Keratinocyte (primary cell): ENCODE measurements at regions not wholly inside any gene's neighbourhood (a gene's known extent, or its start where the extent isn't known, plus 50 kb on each side); places are given as distances from the start of the nearest gene placed in this dataset.

ENCODE experiments used
- DNase-seq: peaks from one replicate; pipeline ENCODE4 v3.0.0-alpha.2; 2011; ENCODE audit warnings: low read depth, missing footprints, low spot score
- FAIRE-seq: peaks from 2 replicates; lab custom pipeline; 2011; peaks lifted over from hg19 to GRCh38; lab: Jason Lieb, UNC
- H2AFZ ChIP-seq: 2 replicates; pipeline ENCODE4 v1.6.0; 2012; ENCODE audit warnings: low read length, control low read depth, inconsistent platforms; ENCODE audit not compliant: control insufficient read depth
- H3K27ac ChIP-seq: 2 replicates; pipeline ENCODE4 v1.5.1; 2011; ENCODE audit warnings: low read length; ENCODE audit not compliant: control insufficient read depth, insufficient read depth
- H3K27me3 ChIP-seq: 3 replicates; pipeline ENCODE4 v1.6.0; 2011; ENCODE audit warnings: low read length; ENCODE audit not compliant: control insufficient read depth, insufficient read depth; ENCODE audit errors: extremely low read depth
- H3K36me3 ChIP-seq, 2 experiments: 2 replicates in 1 of 2; 3 replicates in 1 of 2; pipeline ENCODE4 v1.5.1; 2011; ENCODE audit warnings: low read length in 2 of 2, mild to moderate bottlenecking in 1 of 2; ENCODE audit not compliant: control insufficient read depth in 2 of 2, insufficient read depth in 2 of 2; ENCODE audit errors: extremely low read depth in 1 of 2
- H3K4me1 ChIP-seq: 3 replicates; pipeline ENCODE4 v1.5.1; 2011; ENCODE audit warnings: low read length; ENCODE audit not compliant: control insufficient read depth, insufficient read depth; ENCODE audit errors: extremely low read depth
- H3K4me2 ChIP-seq: 3 replicates; pipeline ENCODE4 v1.6.0; 2011; ENCODE audit warnings: low read depth, low read length; ENCODE audit not compliant: control insufficient read depth, insufficient read depth; ENCODE audit errors: extremely low read depth
- H3K4me3 ChIP-seq, 3 experiments: fragments of 200-600 bp in 1 of 3; sonication (generic) in 1 of 3; 2 replicates in 2 of 3; 3 replicates in 1 of 3; pipeline ENCODE4 v1.5.1; 2011 to 2016; ENCODE audit warnings: low read length in 3 of 3, mild to moderate bottlenecking in 3 of 3, control low read depth in 2 of 3, inconsistent platforms in 1 of 3, low read depth in 1 of 3, mixed read lengths in 1 of 3, mixed run types in 1 of 3, moderate library complexity in 1 of 3; ENCODE audit not compliant: control insufficient read depth in 2 of 3, insufficient read depth in 2 of 3; ENCODE audit errors: extremely low read depth in 1 of 3
- H3K79me2 ChIP-seq: 2 replicates; pipeline ENCODE4 v1.6.0; 2012; ENCODE audit warnings: low read length; ENCODE audit not compliant: control insufficient read depth, insufficient read depth
- H3K9ac ChIP-seq: 3 replicates; pipeline ENCODE4 v1.6.0; 2011; ENCODE audit warnings: low read length; ENCODE audit not compliant: control insufficient read depth, insufficient read depth; ENCODE audit errors: extremely low read depth
- H3K9me1 ChIP-seq: 3 replicates; pipeline ENCODE4 v1.6.0; 2011; ENCODE audit warnings: low read length; ENCODE audit not compliant: control insufficient read depth, insufficient read depth; ENCODE audit errors: extremely low read depth
- H3K9me3 ChIP-seq: 2 replicates; pipeline ENCODE4 v1.5.1; 2012; ENCODE audit warnings: low read depth, low read length; ENCODE audit not compliant: control insufficient read depth
- H4K20me1 ChIP-seq: 3 replicates; pipeline ENCODE4 v1.6.0; 2011; ENCODE audit warnings: low read length; ENCODE audit not compliant: control insufficient read depth, insufficient read depth; ENCODE audit errors: extremely low read depth
- EZH2 ChIP-seq: IDR thresholded peaks from one replicate; pipeline ENCODE4 v1.6.1; 2012; ENCODE audit warnings: inconsistent platforms, mild to moderate bottlenecking, low read length, moderate library complexity
- dilution Hi-C: fragments of 300-500 bp; cut with MboI; formaldehyde crosslinking; loops from one replicate; pipeline ENCODE4 v1.7.0; 2020; ENCODE audit warnings: low sequenced_read_pairs; ENCODE audit not compliant: extremely low pct_ligation_motif_present
- TF ChIP-seq, protein P1 (sequence below), 3 experiments: IDR thresholded peaks in 1 of 3; conservative IDR thresholded peaks in 1 of 3; optimal IDR thresholded peaks in 1 of 3; 2 replicates in 2 of 3; 3 replicates in 1 of 3; pipeline versions ENCODE3 to v1.5.1; 2011; ENCODE audit warnings: low read length in 3 of 3, mild to moderate bottlenecking in 3 of 3, moderate library complexity in 2 of 3, control low read depth in 1 of 3, inconsistent platforms in 1 of 3; ENCODE audit not compliant: insufficient read depth in 2 of 3; ENCODE audit errors: extremely low read depth in 1 of 3

DNA sequence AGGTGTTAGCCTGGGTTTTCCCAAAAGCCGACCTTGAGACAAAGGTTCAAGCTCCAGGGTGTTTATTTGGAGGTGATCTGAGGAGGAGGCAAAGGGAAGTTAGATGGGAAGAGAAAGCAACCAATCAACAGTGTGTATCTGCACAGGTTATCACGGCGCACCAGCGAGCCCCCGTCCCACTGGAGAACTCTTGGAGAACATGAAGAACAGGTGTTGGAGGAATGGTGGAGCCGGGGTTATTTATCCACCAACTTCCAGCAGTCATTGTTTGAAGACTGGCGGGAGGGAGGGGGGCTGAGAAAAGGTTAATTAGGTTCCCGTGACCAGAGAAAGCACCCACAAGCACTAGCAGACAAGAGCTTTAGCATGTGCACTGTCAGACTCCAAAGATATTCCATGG lies 282.5 kb upstream of the FOXK1 start:
- DNase-seq (no peak), FAIRE-seq (no peak)
- no peaks in the 10 kb centered on the region for H3K4me1 ChIP-seq
- no peak overlapping the region for H2AFZ ChIP-seq
- H3K4me2 ChIP-seq, result no peak overlapping the region
- no peaks in the 10 kb centered on the region for H3K9me3 ChIP-seq
- no peaks in the 10 kb centered on the region for H3K36me3 ChIP-seq
- H3K79me2 ChIP-seq, result no peaks in the 10 kb centered on the region
- TF ChIP-seq, protein P1, sequence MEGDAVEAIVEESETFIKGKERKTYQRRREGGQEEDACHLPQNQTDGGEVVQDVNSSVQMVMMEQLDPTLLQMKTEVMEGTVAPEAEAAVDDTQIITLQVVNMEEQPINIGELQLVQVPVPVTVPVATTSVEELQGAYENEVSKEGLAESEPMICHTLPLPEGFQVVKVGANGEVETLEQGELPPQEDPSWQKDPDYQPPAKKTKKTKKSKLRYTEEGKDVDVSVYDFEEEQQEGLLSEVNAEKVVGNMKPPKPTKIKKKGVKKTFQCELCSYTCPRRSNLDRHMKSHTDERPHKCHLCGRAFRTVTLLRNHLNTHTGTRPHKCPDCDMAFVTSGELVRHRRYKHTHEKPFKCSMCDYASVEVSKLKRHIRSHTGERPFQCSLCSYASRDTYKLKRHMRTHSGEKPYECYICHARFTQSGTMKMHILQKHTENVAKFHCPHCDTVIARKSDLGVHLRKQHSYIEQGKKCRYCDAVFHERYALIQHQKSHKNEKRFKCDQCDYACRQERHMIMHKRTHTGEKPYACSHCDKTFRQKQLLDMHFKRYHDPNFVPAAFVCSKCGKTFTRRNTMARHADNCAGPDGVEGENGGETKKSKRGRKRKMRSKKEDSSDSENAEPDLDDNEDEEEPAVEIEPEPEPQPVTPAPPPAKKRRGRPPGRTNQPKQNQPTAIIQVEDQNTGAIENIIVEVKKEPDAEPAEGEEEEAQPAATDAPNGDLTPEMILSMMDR (optimal IDR thresholded peaks at IDR 0.05 in 1 of 3, IDR thresholded peaks at IDR 0.05 in 1 of 3, conservative IDR thresholded peaks at IDR 0.05 in 1 of 3; ENCODE audit: extremely low read depth in 1 of 3, insufficient read depth in 2 of 3, low read length in 3 of 3), result no peak
- TF ChIP-seq EZH2, result no peak
- H3K27me3 ChIP-seq, result no peaks in the 10 kb centered on the region
- no peaks in the 10 kb centered on the region for H4K20me1 ChIP-seq
- dilution Hi-C loops, result no loop called here
- no peak overlapping the region for H3K27ac ChIP-seq
- no peak overlapping the region for H3K4me3 ChIP-seq
- H3K9ac ChIP-seq, result no peak overlapping the region
- no peaks in the 10 kb centered on the region for H3K9me1 ChIP-seq

DNA sequence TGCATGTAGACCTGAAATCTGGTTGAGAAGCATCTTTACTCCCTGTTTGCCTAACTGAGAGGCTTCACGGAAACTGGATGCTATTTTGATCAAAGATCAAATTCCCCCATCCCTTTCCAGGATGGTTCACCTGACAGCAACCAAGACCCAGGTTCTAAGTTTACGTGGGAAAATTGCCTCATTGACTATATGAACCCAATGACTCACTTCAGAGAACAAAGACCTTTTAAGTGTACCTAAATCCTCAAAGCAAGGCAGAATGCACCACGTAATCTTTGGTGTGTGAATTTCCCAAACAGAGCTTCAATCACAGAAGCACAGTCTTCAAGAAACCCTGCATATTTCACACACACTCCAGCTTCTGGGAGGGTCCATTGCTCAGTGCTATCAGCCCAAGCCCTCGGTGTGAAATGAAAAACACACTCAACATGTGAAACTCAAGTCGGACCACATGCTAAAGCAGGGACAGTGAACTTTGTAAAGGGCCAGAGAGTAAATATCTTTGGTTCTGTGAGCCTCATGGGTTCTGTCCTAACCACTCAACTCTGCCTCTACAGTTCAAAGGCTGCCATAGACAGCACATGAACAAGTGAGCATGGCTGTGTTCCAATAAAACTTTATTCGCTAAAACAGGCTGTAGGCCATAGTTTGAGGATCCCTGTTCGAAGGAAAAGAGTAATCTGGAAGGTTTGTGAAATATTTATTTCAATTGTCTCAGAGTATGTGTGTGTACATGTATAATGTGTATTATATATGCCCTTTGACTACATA lies 275.6 kb upstream of the FOXK1 start:
- H3K79me2 ChIP-seq, result no peaks in the 10 kb centered on the region
- no peaks in the 10 kb centered on the region for H3K9me3 ChIP-seq
- no peak overlapping the region for H2AFZ ChIP-seq
- H3K4me3 ChIP-seq, result no peak overlapping the region
- TF ChIP-seq EZH2, result no peak
- TF ChIP-seq, protein P1 (optimal IDR thresholded peaks at IDR 0.05 in 1 of 3, IDR thresholded peaks at IDR 0.05 in 1 of 3, conservative IDR thresholded peaks at IDR 0.05 in 1 of 3; ENCODE audit: extremely low read depth in 1 of 3, insufficient read depth in 2 of 3, low read length in 3 of 3), result no peak
- dilution Hi-C loops, result no loop called here
- H4K20me1 ChIP-seq, result no peaks in the 10 kb centered on the region
- H3K9me1 ChIP-seq, result no peaks in the 10 kb centered on the region
- H3K27ac ChIP-seq, result no peak overlapping the region
- H3K4me2 ChIP-seq, result no peak overlapping the region
- H3K4me1 ChIP-seq, result no peaks in the 10 kb centered on the region
- FAIRE-seq, result no peak
- no peak for DNase-seq
- H3K36me3 ChIP-seq, result no peaks in the 10 kb centered on the region
- H3K9ac ChIP-seq, result no peak overlapping the region
- H3K27me3 ChIP-seq, result no peaks in the 10 kb centered on the region
